ENCODE measurements at regions not wholly inside any gene's neighbourhood (a gene's known extent, or its start where the extent isn't known, plus 50 kb on each side); places are given as distances from the start of the nearest gene placed in this dataset.

DNA sequence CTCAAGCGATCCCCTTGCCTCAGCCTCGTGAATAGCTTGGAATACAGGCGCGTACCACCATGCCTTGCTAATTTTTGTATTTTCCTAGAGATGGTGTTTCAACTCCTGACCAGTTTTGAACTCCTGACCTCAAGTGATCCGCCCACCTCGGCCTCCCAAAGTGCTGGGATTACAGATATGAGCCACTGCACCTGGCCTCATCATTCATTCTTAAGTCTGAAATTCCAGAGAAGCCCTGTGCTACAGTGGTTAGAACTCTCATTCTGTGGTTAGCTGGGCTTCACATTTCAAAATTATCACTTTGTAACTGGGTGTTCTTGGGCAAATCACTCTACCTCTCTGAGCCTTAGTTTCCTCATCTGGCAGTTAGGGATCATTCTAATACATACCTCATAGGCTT lies 86.1 kb upstream of the POU3F1 start:
- no peak for DNase-seq (ENCODE audit: low read depth)

GRCh38 chr1:38131024-38131585 lies 84.5 kb upstream of the POU3F1 start:
- DNase-seq (ENCODE audit: low read depth), result no peak

DNA sequence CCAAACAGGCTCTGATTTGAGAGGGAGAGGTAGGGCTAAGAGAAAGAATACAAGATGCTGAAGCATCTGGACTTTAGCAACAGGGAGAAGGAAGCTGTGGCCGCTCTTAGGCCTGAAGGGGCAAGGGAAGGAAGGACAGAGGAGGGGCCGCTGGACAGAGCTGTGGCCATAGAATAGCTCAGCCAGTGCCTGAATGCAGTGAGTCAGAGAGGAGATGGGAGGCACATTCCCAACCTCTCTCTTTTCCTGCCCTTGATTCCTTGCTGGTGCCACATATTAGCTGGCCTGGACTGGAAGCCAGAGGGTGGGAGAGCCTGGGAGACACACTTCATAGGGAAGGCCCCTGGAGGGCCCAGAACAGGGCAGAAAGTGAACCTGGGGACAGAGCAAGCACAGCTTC lies 83.4 kb upstream of the POU3F1 start:
- DNase-seq (ENCODE audit: low read depth), result no peak

DNA sequence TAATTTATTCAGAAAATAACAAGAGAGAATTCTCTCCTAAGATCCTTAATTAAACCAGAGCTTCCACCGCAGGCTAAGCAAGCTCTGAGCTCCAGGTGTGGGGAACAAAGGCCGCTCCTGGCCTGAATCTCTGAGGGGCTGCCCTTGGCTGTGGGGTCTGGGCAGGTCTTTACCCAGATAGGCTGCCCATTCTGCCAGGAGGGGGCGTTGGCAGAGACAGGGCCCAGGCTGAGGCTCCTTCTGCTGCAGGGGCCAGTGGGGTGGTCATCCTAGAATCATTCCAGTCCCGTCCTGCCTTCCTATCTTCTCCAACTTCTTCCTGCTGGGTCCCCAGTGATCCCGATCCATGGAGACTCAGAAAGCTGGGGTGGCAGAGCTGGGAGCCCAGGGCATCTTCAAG lies 82.9 kb upstream of the POU3F1 start:
- DNase-seq (ENCODE audit: low read depth), result no peak

GRCh38 chr1:38128926-38129453 lies 82.4 kb upstream of the POU3F1 start:
- no peak for DNase-seq (ENCODE audit: low read depth)

GRCh38 chr1:38128511-38128910 lies 81.9 kb upstream of the POU3F1 start:
- DNase-seq (ENCODE audit: low read depth), result no peak

GRCh38 chr1:38127428-38127827 lies 80.8 kb upstream of the POU3F1 start:
- DNase-seq (ENCODE audit: low read depth), result no peak

GRCh38 chr1:38126970-38127369 lies 80.4 kb upstream of the POU3F1 start:
- no peak for DNase-seq (ENCODE audit: low read depth)

- no peak for DNase-seq (ENCODE audit: low read depth)
Observed at GRCh38 chr1:38125837-38126520, 79.4 kb upstream of the POU3F1 start.

- DNase-seq (ENCODE audit: low read depth), result no peak
Observed at GRCh38 chr1:38125016-38125415, 78.4 kb upstream of the POU3F1 start.

DNA sequence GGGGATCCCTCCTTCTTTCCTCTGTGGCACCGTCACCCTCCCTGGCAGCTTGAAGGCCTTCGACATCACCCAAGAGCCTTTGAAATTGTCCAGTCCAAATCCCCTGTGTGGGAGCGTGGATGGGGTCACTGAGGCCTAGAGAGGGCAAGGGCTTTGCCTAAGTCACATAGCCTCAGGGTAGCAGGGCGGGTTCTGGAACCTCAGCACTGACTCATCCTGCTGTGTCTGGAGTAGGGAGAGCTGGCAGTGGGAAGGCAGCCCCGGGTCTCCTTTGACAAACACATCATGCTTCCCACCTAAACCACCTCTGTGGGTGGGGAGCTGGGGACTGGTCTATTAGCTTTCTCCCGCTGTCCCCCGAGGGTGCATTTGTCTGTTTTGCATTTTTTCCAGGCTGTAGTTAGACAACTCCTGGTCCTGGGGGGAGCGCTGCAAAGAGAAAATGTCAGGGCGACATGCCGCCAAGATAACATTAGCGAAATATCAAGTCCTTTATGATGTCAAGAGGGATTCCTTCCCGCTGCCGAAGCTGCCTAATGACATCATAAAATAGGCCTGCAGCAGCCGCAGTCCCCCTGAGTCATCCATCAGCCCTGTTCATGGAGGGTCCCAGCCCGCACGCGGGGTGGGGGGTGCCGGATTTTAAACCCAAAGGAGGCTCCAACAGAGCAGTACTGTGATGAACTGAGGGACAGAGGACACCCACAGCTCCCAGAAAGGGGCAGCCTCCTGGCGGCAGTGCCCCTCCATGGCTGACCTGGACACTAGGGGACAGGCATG lies 77.0 kb upstream of the POU3F1 start:
- DNase-seq (ENCODE audit: low read depth), result no peak

GRCh38 chr1:38121231-38121680 lies 74.7 kb upstream of the POU3F1 start:
- no peak for DNase-seq (ENCODE audit: low read depth)

- DNase-seq (ENCODE audit: low read depth), result no peak
Observed at GRCh38 chr1:38120552-38121230, 74.1 kb upstream of the POU3F1 start.

DNA sequence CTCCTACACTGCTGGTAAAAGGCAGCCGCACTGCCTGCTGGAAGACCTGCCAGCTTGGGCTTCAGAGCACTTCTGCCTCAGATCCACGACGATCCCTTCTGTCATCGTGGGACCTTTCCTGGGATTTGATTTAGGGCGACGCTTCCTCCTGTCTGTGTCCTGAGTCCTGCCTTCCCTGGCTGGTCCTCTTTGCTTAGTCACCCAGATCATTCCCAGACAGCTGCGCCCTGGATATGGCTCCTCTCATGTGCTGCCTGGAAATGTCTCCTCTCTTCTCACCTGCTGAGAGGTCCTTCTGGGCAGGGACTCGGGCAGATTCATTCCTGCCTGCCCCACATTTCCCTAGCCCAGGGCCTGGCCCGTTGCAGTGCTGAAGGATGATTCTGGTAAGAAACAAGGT lies 72.4 kb upstream of the POU3F1 start:
- no peak for DNase-seq (ENCODE audit: low read depth)

DNA sequence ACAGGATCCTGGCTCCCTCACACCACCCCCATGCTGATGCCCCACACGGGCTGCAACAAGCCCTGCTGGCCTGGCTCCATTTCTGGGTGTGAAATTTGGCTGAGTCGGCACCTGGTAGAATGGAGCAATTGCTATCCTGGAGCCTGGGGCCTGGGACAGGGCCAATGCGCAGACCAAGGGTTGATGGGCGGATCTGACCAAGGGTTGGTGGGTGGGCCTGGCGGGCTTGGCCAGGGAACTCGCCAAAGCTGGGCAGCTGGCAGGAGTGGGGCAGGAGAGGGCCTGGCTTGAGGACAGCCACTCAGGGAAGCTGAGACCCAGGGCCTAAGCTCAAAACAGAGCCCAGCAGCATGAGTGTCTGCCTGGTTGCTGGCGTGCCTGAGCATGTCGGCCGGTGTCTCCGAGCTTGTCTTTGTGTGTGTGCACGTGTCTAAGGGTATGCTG lies 70.9 kb upstream of the POU3F1 start:
- no peak for DNase-seq (ENCODE audit: low read depth)

DNA sequence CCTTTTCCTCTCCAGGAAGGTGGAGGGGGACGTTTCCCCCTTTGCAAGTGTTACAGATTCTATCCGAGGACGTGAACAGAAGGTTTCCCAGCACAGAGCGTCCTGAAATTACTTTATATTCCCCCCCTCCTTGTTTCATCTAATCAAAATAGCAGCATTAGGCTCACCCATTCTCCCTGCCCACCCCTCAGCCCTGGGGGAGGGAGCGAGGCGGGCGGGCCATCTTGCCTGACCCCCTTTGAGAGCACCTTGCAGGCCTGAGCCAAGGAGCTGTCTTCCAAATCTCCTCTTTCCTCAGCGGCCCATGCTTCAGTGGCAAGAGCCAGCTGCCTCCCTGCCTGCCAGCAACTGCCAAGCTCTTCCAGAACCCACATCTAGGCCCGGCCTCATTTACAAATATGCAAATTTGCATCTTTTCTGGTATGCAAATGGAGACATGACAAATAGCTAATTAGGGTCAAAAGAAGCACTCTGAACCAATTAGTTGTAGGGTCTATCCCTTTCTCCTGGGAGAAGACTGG lies 69.1 kb upstream of the POU3F1 start:
- no peak for DNase-seq (ENCODE audit: low read depth)

GRCh38 chr1:38115226-38115625 lies 68.6 kb upstream of the POU3F1 start:
- DNase-seq (ENCODE audit: low read depth), result no peak

DNA sequence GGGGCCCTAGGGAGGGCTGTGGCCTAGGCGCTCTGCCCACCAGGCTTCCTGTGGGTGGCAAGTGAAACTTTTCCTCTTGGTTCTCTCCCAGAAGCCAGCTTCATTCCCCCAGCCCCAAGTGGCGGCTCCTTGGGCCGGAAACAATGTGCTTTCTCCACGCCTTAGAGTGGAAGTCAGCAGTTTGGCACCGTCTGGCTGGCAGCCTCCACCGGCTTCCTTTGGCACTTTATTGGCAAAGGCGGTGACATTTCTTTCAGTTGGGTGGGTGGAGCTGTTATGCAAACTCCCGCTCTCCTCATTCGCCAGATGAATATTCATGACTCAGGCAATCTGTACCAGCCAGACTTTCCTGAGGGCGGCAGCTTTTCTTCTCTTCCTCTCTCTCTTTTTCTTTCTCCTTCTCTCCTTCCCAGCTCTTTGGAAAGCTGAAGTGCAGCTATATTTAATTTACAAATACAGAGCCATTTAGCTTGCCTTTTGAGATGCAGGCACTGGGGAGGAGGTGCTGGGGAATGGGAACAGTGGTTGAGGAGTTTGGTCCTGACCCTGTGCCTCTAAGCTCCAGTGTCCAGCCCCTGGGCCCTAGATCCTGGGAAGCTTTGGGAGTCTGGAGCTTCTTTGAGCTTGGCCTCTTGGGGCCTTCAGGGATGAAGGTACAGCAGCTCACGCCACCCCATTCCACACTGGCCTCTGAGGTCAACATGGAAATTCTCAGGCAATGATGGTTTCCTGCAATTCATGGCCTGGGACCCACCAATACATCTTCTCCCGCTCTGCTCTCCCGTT lies 67.8 kb upstream of the POU3F1 start:
- no peak for DNase-seq (ENCODE audit: low read depth)

DNA sequence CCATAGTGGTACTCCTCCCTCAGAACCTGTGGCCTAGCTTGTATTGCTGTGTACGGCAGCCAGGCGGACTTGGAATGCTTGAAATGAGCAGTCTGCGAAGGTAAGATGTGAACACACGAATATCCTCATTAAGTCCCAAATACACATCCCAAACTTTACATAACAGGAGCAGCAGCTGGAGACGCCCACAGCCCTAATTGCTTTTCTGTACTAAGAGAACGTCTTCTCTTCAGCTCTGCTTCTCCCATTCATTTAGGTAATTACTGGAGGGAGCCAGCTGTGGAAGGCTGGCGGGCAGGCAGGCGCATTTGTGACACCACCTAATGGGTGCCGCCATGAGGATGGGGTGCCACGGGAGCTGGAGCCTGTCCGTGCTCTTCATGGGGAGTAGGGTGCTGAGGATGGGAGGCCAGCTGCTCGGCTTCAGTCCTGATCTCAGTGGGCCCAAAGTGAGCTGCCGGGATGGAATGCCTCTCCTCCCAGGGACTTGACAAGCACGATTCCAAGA lies 66.6 kb upstream of the POU3F1 start:
- DNase-seq (ENCODE audit: low read depth), result no peak

GRCh38 chr1:38111589-38111988 lies 65.0 kb upstream of the POU3F1 start:
- DNase-seq (ENCODE audit: low read depth), result no peak

GRCh38 chr1:38105267-38105666 lies 58.7 kb upstream of the POU3F1 start:
- no peak for DNase-seq (ENCODE audit: low read depth)
